ENCODE measurements at regions not wholly inside any gene's neighbourhood (a gene's known extent, or its start where the extent isn't known, plus 50 kb on each side); places are given as distances from the start of the nearest gene placed in this dataset.

DNA sequence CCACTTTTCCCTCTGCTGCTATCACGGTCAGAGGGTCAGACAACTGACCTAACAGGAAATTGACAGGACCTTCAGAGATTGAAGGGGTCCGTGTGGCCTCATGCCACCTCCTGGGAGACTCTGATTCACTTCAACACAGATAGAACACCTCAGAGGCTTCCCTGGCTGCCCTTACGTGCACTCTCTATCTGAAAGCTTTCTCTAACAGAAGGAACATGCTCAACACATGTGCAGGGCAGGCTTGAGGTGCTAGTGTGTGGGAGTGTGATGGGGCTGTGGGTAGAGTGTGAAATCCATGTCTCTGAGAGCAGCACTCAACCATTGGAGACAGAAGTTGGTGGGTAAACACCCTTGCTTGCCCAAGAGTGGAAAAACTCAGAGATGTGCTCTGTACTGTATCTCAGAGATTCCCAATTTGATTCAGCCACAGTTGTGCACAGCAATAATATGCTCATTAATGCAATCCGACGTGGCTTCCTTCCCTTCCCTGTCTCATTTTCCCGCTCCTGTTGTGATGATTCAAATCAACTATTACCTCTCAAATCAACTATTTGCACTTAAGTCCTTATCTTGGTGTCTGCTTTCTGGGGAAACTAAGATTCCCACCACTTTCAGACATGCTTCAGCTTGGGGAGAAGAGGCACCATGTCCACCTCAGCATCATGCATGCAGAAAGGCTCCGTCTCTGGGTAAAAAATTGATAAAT, 62.0 kb upstream of the MAGEB2 start (continued):
- TF ChIP-seq REST (IDR thresholded peaks at IDR 0.05; ENCODE audit: unreplicated experiment) (no peak), EZH2phosphoT487 (IDR thresholded peaks at IDR 0.05; ENCODE audit: unreplicated experiment) (no peak)
- TF ChIP-seq, protein P1, sequence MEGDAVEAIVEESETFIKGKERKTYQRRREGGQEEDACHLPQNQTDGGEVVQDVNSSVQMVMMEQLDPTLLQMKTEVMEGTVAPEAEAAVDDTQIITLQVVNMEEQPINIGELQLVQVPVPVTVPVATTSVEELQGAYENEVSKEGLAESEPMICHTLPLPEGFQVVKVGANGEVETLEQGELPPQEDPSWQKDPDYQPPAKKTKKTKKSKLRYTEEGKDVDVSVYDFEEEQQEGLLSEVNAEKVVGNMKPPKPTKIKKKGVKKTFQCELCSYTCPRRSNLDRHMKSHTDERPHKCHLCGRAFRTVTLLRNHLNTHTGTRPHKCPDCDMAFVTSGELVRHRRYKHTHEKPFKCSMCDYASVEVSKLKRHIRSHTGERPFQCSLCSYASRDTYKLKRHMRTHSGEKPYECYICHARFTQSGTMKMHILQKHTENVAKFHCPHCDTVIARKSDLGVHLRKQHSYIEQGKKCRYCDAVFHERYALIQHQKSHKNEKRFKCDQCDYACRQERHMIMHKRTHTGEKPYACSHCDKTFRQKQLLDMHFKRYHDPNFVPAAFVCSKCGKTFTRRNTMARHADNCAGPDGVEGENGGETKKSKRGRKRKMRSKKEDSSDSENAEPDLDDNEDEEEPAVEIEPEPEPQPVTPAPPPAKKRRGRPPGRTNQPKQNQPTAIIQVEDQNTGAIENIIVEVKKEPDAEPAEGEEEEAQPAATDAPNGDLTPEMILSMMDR (conservative IDR thresholded peaks at IDR 0.05; ENCODE audit: low read depth in 2 of 2) = no peak

GRCh38 chrX:30153881-30154260, 61.5 kb upstream of the MAGEB2 start:
- Histone ChIP-seq H3K27me3 (ENCODE audit: insufficient read depth) (no peaks in the 10 kb centered on the region), H4K20me1 (replicated peaks; ENCODE audit: insufficient read depth) (no peaks in the 10 kb centered on the region), H3K27ac (ENCODE audit: low read depth) (no peak overlapping the region), H2AFZ (no peak overlapping the region), H3K4me3 (no peak overlapping the region), H3K4me2 (peak overlapping the region; percentile 69), H3K9me2 (ENCODE audit: insufficient read depth) (no peaks in the 10 kb centered on the region), H3K36me3 (ENCODE audit: insufficient read depth) (no peaks in the 10 kb centered on the region), H3K4me1 (ENCODE audit: insufficient read depth) (peaks cover 10% of the 10 kb centered on the region), H3F3A (replicated peaks; ENCODE audit: low read depth) (no peaks in the 10 kb centered on the region), H3K79me2 (replicated peaks; ENCODE audit: insufficient read depth) (no peaks in the 10 kb centered on the region)
- ATAC-seq (no peak), DNase-seq (ENCODE audit: low spot score) (no peak)
- H3K27ac Mint-ChIP-seq = no peak overlapping the region; the same call in 1 of the 2 replicates
- H3K9me3 Mint-ChIP-seq = peaks cover 4% of the 10 kb centered on the region; the same call in 2 of the 3 replicates
- no peak overlapping the region for H3K4me3 Mint-ChIP-seq
- H3K4me1 Mint-ChIP-seq = peaks cover 14% of the 10 kb centered on the region
- H3K36me3 Mint-ChIP-seq (ENCODE audit: low read depth) = peaks cover 2% of the 10 kb centered on the region; the same call in 1 of the 3 replicates
- H3K27me3 Mint-ChIP-seq (ENCODE audit: insufficient read depth, low read depth, poor library complexity) = no peaks in the 10 kb centered on the region
- TF ChIP-seq REST (IDR thresholded peaks at IDR 0.05; ENCODE audit: unreplicated experiment) = no peak
- no peak for TF ChIP-seq ZNF114 (CRISPR knock-in tag; IDR thresholded peaks at IDR 0.05)
- TF ChIP-seq JUNB (IDR thresholded peaks at IDR 0.05; ENCODE audit: unreplicated experiment) = no peak
- TF ChIP-seq, protein P2, sequence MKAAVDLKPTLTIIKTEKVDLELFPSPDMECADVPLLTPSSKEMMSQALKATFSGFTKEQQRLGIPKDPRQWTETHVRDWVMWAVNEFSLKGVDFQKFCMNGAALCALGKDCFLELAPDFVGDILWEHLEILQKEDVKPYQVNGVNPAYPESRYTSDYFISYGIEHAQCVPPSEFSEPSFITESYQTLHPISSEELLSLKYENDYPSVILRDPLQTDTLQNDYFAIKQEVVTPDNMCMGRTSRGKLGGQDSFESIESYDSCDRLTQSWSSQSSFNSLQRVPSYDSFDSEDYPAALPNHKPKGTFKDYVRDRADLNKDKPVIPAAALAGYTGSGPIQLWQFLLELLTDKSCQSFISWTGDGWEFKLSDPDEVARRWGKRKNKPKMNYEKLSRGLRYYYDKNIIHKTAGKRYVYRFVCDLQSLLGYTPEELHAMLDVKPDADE (IDR thresholded peaks at IDR 0.05) = no peak
- TF ChIP-seq, protein P1 (conservative IDR thresholded peaks at IDR 0.05; ENCODE audit: low read depth in 2 of 2) = no peak
- no peak for TF ChIP-seq POLR2AphosphoS5 (IDR thresholded peaks at IDR 0.05; ENCODE audit: low read depth)
- TF ChIP-seq CREB1 (CRISPR knock-in tag; IDR thresholded peaks at IDR 0.05; ENCODE audit: low read depth) = no peak
- TF ChIP-seq STAT1 (IDR thresholded peaks at IDR 0.05; ENCODE audit: unreplicated experiment) = no peak
- no peak for TF ChIP-seq EZH2phosphoT487 (IDR thresholded peaks at IDR 0.05; ENCODE audit: unreplicated experiment)
- TF ChIP-seq ZNF331 (CRISPR knock-in tag; IDR thresholded peaks at IDR 0.05; ENCODE audit: low read depth) = no peak
- TF ChIP-seq NANOG (IDR thresholded peaks at IDR 0.05; ENCODE audit: borderline replicate concordance) = no peak
- no peak for TF ChIP-seq EZH2 (IDR thresholded peaks at IDR 0.05; ENCODE audit: low read depth, unreplicated experiment)

All from GM23338 (cell line).